Kidney (tissue), 13 donors: ENCODE measurements at regions not wholly inside any gene's neighbourhood (a gene's known extent, or its start where the extent isn't known, plus 50 kb on each side); places are given as distances from the start of the nearest gene placed in this dataset.

ENCODE experiments used
- DNase-seq, 5 donors: peaks; one replicate each; pipeline ENCODE4 v3.0.0-alpha.2; 2013 to 2020
- FAIRE-seq: peaks from 2 replicates; lab custom pipeline; 2012; peaks lifted over from hg19 to GRCh38; lab: Jason Lieb, UNC
- H3K27ac ChIP-seq, 2 donors: one replicate each; pipeline ENCODE4 v1.7.0; 2013; ENCODE audit warnings: low read depth in 2 of 2, low read length in 2 of 2, inconsistent platforms in 1 of 2
- H3K27me3 ChIP-seq: one replicate; pipeline ENCODE4 v1.7.1; 2013; ENCODE audit warnings: low read length, inconsistent platforms; ENCODE audit not compliant: control insufficient read depth, insufficient read depth
- H3K36me3 ChIP-seq, 3 donors: one replicate each; pipeline versions ENCODE4 v1.7.0 to v1.7.1; 2013; ENCODE audit warnings: low read length in 3 of 3, control low read depth in 1 of 3, inconsistent platforms in 1 of 3; ENCODE audit not compliant: insufficient read depth in 3 of 3, control insufficient read depth in 2 of 3
- H3K4me1 ChIP-seq, 3 donors: one replicate each; pipeline versions ENCODE4 v1.7.0 to v1.7.1; 2013; ENCODE audit warnings: low read length in 3 of 3, inconsistent platforms in 1 of 3, low read depth in 1 of 3; ENCODE audit not compliant: control insufficient read depth in 2 of 3, insufficient read depth in 2 of 3
- H3K4me3 ChIP-seq, 3 donors: one replicate each; pipeline versions ENCODE4 v1.7.0 to v1.8.1; 2013; ENCODE audit warnings: low read length in 3 of 3, control low read depth in 1 of 3, inconsistent platforms in 1 of 3
- H3K9ac ChIP-seq, 3 donors: one replicate each; pipeline versions ENCODE4 v1.7.0 to v1.7.1; 2013; ENCODE audit warnings: low read length in 3 of 3, control low read depth in 1 of 3, inconsistent platforms in 1 of 3
- H3K9me3 ChIP-seq, 3 donors: one replicate each; pipeline versions ENCODE4 v1.7.0 to v1.7.1; 2013; ENCODE audit warnings: low read length in 3 of 3, control low read depth in 1 of 3, inconsistent platforms in 1 of 3; ENCODE audit not compliant: control insufficient read depth in 2 of 3, insufficient read depth in 1 of 3
- intact Hi-C: fragments of 100-400 bp; cut with DNase I; formaldehyde crosslinking; loops from one replicate; pipeline ENCODE4 v1.11.1; 2022
- TF ChIP-seq, protein P1 (sequence below): IDR thresholded peaks from 3 replicates; pipeline ENCODE4 v1.5.1; 2012; ENCODE audit warnings: mild to moderate bottlenecking, moderate library complexity, borderline replicate concordance; ENCODE audit not compliant: insufficient read depth; ENCODE audit errors: extremely low read depth
- donor health status: control.
- donor health status: control.
- donor health status: control.
- donor health status: control.
- donor health status: control.
- donor health status: DM: yes; HTN: yes; CAD: no.
- donor health status: Normal renal cell carcinoma (clear cell type).

DNA sequence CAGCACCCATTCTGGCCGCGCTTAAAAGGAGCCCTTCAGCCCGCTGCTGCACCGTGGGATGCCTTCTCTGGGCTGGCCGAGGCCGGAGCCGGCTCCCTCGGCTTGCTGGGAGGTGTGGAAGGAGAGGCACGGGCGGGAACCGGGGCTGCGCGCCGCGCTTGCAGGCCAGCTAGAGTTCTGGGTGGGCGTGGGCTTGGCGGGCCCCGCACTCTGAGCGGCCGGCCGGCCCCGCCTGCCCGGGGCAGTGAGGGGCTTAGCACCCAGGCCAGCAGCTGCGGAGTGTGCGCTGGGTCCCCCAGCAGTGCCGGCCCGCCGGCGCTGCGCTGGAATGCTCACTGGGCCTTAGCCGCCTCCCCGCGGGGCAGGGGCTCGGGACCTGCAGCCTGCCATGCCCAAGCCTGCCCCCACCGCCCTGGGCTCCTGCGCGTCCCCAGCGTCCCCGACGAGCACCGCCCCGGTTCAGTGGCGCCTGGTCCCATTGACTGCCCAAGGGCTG is 111.3 kb downstream of the PCDH18 start:
- TF ChIP-seq, protein P1, sequence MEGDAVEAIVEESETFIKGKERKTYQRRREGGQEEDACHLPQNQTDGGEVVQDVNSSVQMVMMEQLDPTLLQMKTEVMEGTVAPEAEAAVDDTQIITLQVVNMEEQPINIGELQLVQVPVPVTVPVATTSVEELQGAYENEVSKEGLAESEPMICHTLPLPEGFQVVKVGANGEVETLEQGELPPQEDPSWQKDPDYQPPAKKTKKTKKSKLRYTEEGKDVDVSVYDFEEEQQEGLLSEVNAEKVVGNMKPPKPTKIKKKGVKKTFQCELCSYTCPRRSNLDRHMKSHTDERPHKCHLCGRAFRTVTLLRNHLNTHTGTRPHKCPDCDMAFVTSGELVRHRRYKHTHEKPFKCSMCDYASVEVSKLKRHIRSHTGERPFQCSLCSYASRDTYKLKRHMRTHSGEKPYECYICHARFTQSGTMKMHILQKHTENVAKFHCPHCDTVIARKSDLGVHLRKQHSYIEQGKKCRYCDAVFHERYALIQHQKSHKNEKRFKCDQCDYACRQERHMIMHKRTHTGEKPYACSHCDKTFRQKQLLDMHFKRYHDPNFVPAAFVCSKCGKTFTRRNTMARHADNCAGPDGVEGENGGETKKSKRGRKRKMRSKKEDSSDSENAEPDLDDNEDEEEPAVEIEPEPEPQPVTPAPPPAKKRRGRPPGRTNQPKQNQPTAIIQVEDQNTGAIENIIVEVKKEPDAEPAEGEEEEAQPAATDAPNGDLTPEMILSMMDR, result no peak
- H3K27ac ChIP-seq, result no peak overlapping the region
- no peak for FAIRE-seq
- H3K9ac ChIP-seq, result no peak overlapping the region
- H3K27me3 ChIP-seq, result no peaks in the 10 kb centered on the region
- H3K36me3 ChIP-seq, result no peaks in the 10 kb centered on the region
- peak in 1 of 5 donors; percentile 70 for DNase-seq
- intact Hi-C loops, result no loop called here
- H3K9me3 ChIP-seq, result no peaks in the 10 kb centered on the region
- no peaks in the 10 kb centered on the region for H3K4me1 ChIP-seq
- H3K4me3 ChIP-seq, result no peak overlapping the region

DNA sequence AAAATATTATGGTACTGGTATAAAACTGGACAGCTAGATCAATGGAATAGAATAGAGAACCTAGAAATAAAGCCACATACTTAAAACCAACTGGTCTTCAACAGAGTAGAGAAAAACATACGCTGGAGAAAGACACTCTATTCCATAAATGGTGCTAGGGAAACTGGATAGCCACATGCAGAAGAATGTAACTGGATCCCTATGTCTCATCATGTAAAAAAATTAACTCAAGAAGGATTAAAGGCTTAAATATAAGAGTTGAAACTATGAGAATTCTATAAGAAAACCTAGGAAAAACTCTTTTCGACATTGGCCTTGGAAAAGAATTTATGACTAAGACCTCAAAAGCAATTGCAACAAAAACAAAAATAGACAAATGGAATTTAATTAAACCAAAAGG is 114.6 kb downstream of the PCDH18 start:
- no peaks in the 10 kb centered on the region for H3K36me3 ChIP-seq
- no peaks in the 10 kb centered on the region for H3K27me3 ChIP-seq
- intact Hi-C loops, result no loop called here
- H3K4me1 ChIP-seq, result no peaks in the 10 kb centered on the region
- FAIRE-seq (no peak), DNase-seq (no peak)
- no peak overlapping the region for H3K27ac ChIP-seq
- H3K9ac ChIP-seq, result no peak overlapping the region
- no peaks in the 10 kb centered on the region for H3K9me3 ChIP-seq
- TF ChIP-seq, protein P1, result no peak
- no peak overlapping the region for H3K4me3 ChIP-seq

DNA sequence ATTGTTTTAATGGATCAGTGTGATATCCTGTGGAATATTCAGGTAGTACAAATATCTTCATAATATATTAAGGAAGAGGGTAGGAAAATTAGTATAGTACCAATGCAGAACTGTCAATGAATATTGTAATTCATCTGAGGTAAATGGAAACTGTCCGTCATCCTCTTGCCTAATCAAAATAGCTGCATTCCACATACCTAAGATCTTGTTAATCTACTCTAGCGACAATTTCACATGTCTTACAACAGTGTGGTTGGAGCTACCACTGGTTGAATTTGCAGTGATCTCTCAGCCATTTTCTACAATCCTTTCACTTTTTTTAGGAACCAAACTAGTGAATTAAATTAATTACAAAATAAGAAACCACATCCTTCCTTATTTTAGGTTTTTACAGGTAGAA is 117.5 kb downstream of the PCDH18 start:
- FAIRE-seq (no peak), DNase-seq (no peak)
- intact Hi-C loops, result no loop called here
- Histone ChIP-seq H3K4me3 (no peak overlapping the region), H3K27me3 (no peaks in the 10 kb centered on the region), H3K9ac (no peak overlapping the region), H3K9me3 (no peaks in the 10 kb centered on the region), H3K36me3 (no peaks in the 10 kb centered on the region), H3K4me1 (no peaks in the 10 kb centered on the region), H3K27ac (no peak overlapping the region)
- TF ChIP-seq, protein P1, result no peak
